ENCODE measurements at regions not wholly inside any gene's neighbourhood (a gene's known extent, or its start where the extent isn't known, plus 50 kb on each side); places are given as distances from the start of the nearest gene placed in this dataset.
A peak's percentile ranks its signal among the peaks of the same experiment; 100 is the strongest.

- DNase-seq = no peak
Observed at GRCh38 chr17:79273660-79274059, 199.0 kb downstream of the ENGASE start.

GRCh38 chr17:79272666-79273219, 198.1 kb downstream of the ENGASE start:
- DNase-seq = no peak

- no peak for DNase-seq
Observed at GRCh38 chr17:79272220-79272619, 197.6 kb downstream of the ENGASE start.

GRCh38 chr17:79269620-79270019, 195.0 kb downstream of the ENGASE start:
- no peak for DNase-seq

GRCh38 chr17:79263191-79263590, 188.6 kb downstream of the ENGASE start:
- DNase-seq = no peak

GRCh38 chr17:79262624-79263023, 188.0 kb downstream of the ENGASE start:
- no peak for DNase-seq

- no peak for DNase-seq
Observed at GRCh38 chr17:79261355-79262072, 186.9 kb downstream of the ENGASE start.

- DNase-seq = no peak
Observed at GRCh38 chr17:79258843-79259242, 184.2 kb downstream of the ENGASE start.

GRCh38 chr17:79258041-79258440, 183.4 kb downstream of the ENGASE start:
- DNase-seq = no peak

GRCh38 chr17:79255926-79256585, 181.4 kb downstream of the ENGASE start:
- DNase-seq = no peak

GRCh38 chr17:79255456-79255855, 180.8 kb downstream of the ENGASE start:
- no peak for DNase-seq

GRCh38 chr17:79255046-79255445, 180.4 kb downstream of the ENGASE start:
- DNase-seq = no peak

- peak in 1 of 2 donors; percentile 11 for DNase-seq
Observed at GRCh38 chr17:79252886-79253285, 178.3 kb downstream of the ENGASE start.

- DNase-seq = no peak
Observed at GRCh38 chr17:79251824-79252223, 177.2 kb downstream of the ENGASE start.

- DNase-seq = no peak
Observed at GRCh38 chr17:79249929-79250521, 175.4 kb downstream of the ENGASE start.

GRCh38 chr17:79248843-79249493, 174.3 kb downstream of the ENGASE start:
- DNase-seq = no peak

GRCh38 chr17:79246225-79247190, 171.9 kb downstream of the ENGASE start:
- DNase-seq = no peak

- no peak for DNase-seq
Observed at GRCh38 chr17:79244665-79245064, 170.0 kb downstream of the ENGASE start.

GRCh38 chr17:79243996-79244395, 169.4 kb downstream of the ENGASE start:
- DNase-seq = no peak

GRCh38 chr17:79243603-79243990, 169.0 kb downstream of the ENGASE start:
- DNase-seq = no peak

- DNase-seq = no peak
Observed at GRCh38 chr17:79242873-79243602, 168.4 kb downstream of the ENGASE start.
